GM19025 (cell line): ENCODE measurements at regions not wholly inside any gene's neighbourhood (a gene's known extent, or its start where the extent isn't known, plus 50 kb on each side); places are given as distances from the start of the nearest gene placed in this dataset.

Experiments used
- ATAC-seq: cut with Tn5 transposase; IDR thresholded peaks from one replicate; pipeline ENCODE4 v1.9.1; 2021; ENCODE audit warnings: mild to moderate bottlenecking, low read depth, moderate library complexity; ENCODE audit not compliant: unreplicated experiment

DNA sequence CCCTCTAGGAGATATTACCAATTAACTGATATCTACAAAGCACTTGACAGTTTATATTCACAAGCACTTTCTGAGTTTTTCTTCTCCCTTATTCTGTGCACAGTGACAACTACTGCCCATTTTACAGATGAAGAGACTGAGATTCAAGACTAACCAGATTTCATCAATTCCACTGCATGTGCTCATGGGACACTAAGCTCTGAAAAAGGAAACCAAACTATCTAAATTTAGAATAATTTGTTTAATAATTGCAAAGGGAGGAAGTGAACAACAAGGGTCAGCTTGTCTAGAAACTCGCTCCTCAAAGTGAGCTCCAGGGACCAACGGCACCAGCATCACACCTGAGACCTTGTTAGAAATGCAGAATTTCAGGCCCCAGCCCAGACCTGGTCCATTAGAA, 50.8 kb upstream of the MYLIP start:
- peak; percentile 94 for ATAC-seq

GRCh38 chr6:16069671-16070070, 59.2 kb upstream of the MYLIP start:
- ATAC-seq, result no peak

- ATAC-seq, result no peak
Measured at GRCh38 chr6:16069222-16069621, 59.7 kb upstream of the MYLIP start.

DNA sequence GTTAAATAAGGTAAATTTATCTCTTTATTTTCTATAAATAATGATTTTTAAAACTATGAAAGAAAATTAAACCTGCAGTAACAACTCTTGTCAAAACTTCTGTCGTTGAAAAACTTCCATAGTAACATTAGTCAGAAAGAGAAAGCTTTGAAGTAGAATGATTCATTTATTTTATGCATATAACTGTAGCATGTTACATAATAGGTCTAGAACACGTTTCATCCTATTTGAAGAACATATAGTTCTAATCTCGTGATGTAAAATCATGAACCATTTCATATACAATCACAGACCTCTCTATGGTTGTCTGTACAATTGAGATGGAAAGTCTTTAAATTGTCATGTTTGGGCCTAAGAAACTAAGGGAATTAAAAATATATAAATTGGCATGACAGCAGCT, 61.3 kb upstream of the MYLIP start:
- ATAC-seq, result no peak

GRCh38 chr6:16064671-16065072, 64.2 kb upstream of the MYLIP start:
- no peak for ATAC-seq

DNA sequence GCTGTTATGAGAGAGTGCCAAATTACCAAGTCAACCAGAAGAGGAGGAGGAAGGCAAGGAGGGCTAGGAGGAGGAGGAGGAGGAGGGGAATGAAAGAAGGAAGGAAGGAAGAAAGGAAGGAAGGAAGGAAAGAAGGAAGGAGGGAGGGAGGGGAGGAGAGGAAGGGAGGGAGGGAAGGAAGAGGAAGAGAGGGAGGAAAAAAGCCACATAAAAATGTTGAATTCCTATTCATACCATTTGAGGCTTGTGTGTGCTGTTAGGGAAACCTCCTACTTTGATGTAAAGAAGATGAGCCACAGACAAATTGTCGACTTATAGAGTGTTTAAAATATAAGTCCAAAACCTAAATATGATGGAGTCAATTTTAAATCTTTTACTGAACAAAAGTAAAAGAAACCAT, 65.3 kb upstream of the MYLIP start:
- ATAC-seq, result no peak

DNA sequence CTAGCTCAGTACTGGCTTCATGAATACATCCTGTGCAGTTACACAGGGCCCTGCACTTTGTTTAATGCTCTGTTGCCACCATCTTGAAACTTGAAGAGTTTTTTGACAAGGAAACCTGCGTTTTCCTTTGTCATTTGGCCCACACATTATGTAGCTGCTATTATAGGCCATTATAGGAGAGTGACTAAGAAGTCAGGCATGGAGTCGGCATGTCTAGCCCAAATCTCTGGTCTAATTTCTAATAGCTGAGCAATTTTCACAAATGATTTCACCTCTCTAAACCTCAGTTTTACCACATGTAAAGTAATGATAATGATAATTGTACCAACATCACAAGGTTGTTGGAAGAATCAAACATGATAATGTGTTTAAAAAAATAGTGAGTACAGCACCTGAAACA, 67.1 kb upstream of the MYLIP start:
- no peak for ATAC-seq

- ATAC-seq, result no peak
Measured at GRCh38 chr6:16060039-16060438, 68.8 kb upstream of the MYLIP start.

- no peak for ATAC-seq
Measured at GRCh38 chr6:16059496-16059895, 69.4 kb upstream of the MYLIP start.

DNA sequence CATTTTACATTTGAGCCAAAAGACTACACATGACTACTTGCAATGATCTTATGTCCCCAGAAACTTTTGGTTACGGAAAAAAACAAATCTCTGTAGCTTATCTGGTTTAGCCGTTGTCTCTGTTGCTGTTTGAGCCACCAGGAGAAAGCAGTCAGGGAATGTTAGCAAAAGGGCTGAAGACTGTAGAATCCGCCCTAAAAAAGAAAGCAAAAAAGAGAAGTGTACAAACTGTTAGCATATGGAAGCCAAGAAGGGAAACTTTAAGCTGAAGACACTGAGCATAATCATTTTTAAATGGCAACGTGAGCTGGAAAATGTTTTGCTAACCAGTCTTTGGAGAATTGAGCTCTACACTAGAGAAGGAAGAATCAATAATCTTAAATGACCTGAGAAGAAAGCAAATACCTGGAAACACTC, 69.9 kb upstream of the MYLIP start:
- ATAC-seq, result no peak

DNA sequence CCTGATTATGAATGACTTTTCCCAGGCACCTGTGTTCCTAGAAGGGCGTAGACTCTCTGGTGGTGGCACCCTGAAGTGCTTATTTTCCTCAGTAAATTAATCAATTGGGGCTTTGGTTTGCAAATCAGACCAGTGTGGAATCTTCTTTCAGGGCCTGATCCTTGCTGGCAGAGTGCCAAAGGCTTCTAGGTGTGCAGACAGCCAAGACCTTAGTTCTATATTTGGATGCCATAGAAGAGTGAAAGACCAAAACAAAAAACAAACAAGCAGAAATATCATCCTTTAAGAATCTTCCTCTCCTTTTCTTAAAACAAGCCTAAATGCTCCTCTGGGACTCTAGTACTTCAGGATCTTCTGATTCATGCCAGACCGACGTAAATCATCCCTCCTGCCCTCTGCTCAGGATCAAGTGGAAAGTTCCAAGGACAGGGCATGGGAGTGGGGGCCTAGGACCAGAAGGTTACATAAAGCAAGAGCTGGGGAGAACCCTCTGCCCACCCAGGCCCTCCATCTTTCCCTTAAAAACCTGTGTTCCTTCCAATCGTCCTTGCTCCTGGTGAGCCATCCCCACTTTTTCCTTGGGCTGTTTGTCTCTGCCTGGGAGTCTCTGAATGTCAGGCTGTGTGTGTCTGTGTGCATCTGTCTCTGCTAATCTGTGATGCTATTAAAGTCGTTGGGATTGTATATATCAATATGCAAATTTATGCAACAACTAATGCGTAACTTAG, 70.5 kb upstream of the MYLIP start:
- no peak for ATAC-seq

DNA sequence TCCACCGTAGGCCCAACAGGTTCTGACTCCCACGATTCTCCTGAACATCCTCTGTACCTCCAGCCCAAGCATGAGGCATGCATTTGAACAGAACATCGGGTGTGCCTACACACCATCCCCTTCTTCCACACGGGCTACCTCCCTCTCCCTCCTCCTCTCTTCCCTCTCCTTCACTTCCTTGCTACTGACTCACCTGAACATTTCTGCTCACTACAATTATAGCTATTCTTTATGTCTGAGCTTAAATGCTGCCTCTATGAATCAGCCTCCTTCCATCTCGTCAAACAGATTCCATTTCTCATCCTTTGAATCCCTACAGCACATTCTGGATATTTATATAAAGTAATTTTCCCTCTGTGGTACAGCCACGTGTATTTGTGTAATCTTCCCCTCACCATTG, 71.4 kb upstream of the MYLIP start:
- ATAC-seq, result no peak

DNA sequence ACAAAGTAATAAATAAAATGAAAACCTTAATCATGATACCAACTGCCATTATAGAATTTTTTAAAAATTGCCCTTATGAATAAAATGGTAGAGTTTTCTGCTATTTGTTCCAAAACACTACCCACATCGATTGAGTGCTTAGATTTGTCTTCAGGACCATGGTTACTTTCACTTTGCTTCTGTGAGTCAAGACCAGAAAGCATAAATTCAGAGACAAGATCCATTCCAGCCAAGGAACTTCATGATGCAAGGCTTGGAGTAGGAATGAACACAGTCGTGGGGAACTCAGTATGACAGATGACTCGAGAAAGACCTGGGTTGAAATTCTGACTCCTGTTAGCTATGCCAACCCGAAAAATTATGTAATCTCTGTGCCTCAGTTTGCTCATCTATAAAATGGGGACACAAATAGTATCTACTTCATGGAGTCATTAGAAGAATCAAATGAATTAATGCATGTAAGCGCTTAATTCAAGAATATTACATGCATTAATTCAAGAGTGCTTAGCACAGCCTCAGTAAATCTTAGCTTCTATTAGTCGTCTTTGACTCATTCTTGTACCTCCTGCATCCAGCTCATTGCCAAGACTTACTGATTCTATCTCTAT, 72.5 kb upstream of the MYLIP start:
- no peak for ATAC-seq

DNA sequence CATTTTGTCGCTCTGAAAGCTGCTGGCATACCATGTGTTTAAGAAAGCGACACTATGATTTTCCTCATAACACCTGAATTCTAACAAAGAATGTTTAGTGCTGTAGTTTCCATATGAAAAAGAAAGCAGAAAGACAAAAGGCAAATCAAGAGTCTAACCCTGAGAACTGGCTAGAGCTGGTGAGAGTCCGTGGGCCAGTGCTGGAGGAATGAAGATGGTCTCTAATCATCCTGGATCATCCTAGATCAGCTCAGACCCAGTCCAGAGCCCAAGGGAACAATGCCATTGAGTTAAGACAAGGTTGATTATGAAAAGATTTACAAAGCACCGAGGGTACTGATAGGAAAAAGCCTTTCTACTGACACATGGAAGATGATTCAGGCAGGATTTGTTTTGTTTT, 73.0 kb upstream of the MYLIP start:
- no peak for ATAC-seq

- no peak for ATAC-seq
Measured at GRCh38 chr6:16049168-16049567, 79.7 kb upstream of the MYLIP start.

DNA sequence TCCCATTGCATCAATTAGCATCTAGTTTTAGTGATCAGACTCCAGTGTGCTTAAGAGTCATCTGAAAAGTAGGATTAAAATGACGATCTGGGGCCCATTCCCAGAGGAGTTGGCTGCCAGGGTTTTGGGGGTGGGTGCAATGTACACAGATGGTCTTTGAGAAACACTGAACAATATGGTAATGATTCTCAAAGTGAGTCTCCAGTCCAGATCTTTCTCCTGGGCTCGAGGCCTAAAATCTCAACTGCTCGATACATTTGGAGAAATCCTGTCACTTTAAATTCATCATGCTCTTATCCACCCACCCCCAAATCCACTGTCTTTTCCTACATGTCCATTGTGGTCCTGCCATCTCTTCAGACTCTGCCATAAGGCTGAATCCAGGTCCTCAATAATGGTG, 80.7 kb upstream of the MYLIP start:
- ATAC-seq, result no peak

DNA sequence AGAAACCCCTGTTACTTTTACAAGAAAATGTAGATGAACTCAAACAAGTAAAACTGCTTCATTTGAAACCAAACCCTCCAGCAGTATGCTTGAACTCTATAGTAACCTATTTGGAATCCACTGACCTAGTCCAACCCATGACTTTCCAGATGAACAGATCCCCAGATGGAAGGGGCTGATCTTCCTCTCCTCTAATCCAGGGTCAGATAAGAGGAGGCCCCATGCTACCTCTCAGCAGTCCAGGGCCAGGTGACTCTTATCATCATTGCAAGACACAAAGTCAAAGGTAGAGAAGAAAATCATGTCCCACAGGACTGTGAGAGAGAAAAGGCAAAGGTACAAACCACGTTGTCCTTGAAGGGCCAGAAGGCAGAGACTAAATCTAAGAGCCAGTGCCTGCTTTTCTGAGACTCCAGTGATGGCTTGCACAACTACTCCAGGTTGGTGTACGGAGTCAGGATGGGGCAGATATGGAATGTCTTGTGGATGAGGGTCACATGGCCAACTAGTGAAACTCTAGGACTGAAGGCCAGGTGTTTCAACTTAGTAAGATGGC, 81.4 kb upstream of the MYLIP start:
- no peak for ATAC-seq

GRCh38 chr6:16045238-16045637, 83.6 kb upstream of the MYLIP start:
- ATAC-seq, result no peak

DNA sequence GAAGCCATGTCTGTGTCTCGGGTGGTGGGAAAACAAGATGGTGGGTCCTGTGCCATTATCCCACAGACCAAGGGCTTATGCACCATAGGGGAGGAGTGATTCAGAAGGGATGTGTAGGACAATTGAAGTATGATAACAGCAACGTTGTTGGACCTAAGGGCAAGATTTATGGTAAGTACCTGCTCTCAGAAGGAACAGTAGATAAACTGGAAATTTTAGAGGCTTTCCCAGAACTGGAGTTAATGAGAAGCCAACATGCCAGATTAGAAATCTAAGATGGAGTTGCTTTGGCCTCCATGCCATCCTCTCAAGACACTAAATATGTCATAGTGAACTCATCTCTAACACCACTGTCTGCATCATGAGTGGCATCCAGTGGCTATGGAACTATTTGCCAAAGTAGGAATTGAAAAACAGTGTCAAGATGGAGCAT, 84.7 kb upstream of the MYLIP start:
- no peak for ATAC-seq

DNA sequence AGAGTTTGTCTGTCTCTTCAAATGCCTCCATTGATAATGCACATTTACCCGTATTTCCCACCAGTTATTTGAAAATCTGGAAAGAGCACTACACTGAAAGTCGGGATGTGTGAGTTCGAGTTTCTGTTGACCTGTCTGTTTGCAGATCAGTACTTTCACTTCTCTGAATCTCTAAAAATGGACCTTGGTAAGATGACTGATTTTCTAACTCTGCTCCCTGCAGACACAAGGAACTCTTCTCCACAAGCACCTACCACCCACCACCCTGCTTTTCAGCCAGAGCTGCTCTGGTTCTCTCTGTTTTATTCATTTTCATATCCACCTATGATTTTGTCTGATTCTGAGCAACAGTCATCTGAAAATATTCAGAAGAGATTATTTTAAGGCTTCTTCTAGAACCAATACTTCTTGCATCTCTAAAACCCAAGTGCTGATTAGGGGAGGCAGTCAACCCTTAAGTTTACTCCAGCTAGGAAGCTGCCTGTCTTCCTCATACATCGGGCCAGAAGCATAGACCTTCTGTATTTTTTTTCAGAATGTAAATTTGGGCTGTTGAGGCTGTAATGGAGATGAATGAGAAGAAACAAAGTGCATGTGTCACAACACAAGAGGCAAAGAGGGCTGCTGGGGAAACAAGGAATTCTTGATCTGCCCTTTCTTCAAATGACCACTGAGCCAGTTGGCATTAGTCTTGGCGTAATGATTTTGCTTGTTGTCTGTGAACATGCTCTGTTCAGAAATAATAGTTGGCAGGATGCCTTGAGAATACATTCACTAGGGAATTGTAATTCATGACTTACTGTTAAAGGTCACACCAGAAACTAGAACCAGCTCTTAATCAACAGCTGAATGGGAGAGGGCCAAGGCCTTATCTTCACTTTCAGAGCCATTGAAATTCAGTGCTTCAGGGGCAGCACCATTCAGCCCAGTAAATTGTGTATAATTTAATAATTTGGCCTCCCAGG, 85.4 kb upstream of the MYLIP start:
- ATAC-seq, result no peak

GRCh38 chr6:16042751-16043150, 86.1 kb upstream of the MYLIP start:
- no peak for ATAC-seq
